Liver (tissue), 3 donors: ENCODE measurements at regions not wholly inside any gene's neighbourhood (a gene's known extent, or its start where the extent isn't known, plus 50 kb on each side); places are given as distances from the start of the nearest gene placed in this dataset.

Experiments
- ATF3 ChIP-seq: IDR thresholded peaks from 2 replicates; pipeline ENCODE4 v1.6.1; 2016; ENCODE audit warnings: antibody characterized with exemption
- FOXA1 ChIP-seq: IDR thresholded peaks from 2 replicates; pipeline ENCODE4 v1.6.1; 2016; ENCODE audit warnings: antibody characterized with exemption
- HNF4G ChIP-seq: IDR thresholded peaks from 2 replicates; pipeline ENCODE4 v1.6.1; 2016; ENCODE audit warnings: antibody characterized with exemption
- JUND ChIP-seq, 2 donors: IDR thresholded peaks; 2 replicates each; pipeline ENCODE4 v1.6.1; 2016; ENCODE audit warnings: antibody characterized with exemption in 2 of 2
- NR2F2 ChIP-seq: IDR thresholded peaks from 2 replicates; pipeline ENCODE4 v1.6.1; 2016; ENCODE audit warnings: antibody characterized with exemption
- RAD21 ChIP-seq, 2 donors: IDR thresholded peaks; 2 replicates each; pipeline ENCODE4 v1.6.1; 2016; ENCODE audit warnings: antibody characterized with exemption in 2 of 2, mild to moderate bottlenecking in 2 of 2
- RXRA ChIP-seq, 2 donors: IDR thresholded peaks; 2 replicates each; pipeline ENCODE4 v1.6.1; 2017 to 2018; ENCODE audit warnings: antibody characterized with exemption in 2 of 2, mild to moderate bottlenecking in 1 of 2
- SP1 ChIP-seq: IDR thresholded peaks from 2 replicates; pipeline ENCODE4 v1.6.1; 2018; ENCODE audit warnings: antibody characterized with exemption, mild to moderate bottlenecking
- YY1 ChIP-seq: IDR thresholded peaks from 2 replicates; pipeline ENCODE4 v1.6.1; 2016; ENCODE audit warnings: antibody characterized with exemption, mild to moderate bottlenecking
- TF ChIP-seq, protein P1 (sequence below): fragments of 150-350 bp; IDR thresholded peaks from 2 replicates; pipeline ENCODE4 v1.5.1; 2017; ENCODE audit warnings: improper control_type of control experiment, low read depth, low read length; ENCODE audit not compliant: missing input control
- TF ChIP-seq, protein P2 (sequence below): IDR thresholded peaks from 2 replicates; pipeline ENCODE4 v1.6.1; 2016; ENCODE audit warnings: antibody characterized with exemption
- TF ChIP-seq, protein P3 (sequence below): IDR thresholded peaks from 2 replicates; pipeline ENCODE4 v1.6.1; 2016; ENCODE audit warnings: antibody characterized with exemption, mild to moderate bottlenecking
- TF ChIP-seq, protein P4 (sequence below): IDR thresholded peaks from 2 replicates; pipeline ENCODE4 v1.6.1; 2016; ENCODE audit warnings: antibody characterized with exemption
- donor health status: healthy.
- donor health status: healthy.

- TF ChIP-seq, protein P1, sequence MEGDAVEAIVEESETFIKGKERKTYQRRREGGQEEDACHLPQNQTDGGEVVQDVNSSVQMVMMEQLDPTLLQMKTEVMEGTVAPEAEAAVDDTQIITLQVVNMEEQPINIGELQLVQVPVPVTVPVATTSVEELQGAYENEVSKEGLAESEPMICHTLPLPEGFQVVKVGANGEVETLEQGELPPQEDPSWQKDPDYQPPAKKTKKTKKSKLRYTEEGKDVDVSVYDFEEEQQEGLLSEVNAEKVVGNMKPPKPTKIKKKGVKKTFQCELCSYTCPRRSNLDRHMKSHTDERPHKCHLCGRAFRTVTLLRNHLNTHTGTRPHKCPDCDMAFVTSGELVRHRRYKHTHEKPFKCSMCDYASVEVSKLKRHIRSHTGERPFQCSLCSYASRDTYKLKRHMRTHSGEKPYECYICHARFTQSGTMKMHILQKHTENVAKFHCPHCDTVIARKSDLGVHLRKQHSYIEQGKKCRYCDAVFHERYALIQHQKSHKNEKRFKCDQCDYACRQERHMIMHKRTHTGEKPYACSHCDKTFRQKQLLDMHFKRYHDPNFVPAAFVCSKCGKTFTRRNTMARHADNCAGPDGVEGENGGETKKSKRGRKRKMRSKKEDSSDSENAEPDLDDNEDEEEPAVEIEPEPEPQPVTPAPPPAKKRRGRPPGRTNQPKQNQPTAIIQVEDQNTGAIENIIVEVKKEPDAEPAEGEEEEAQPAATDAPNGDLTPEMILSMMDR: no peak
- TF ChIP-seq, protein P2, sequence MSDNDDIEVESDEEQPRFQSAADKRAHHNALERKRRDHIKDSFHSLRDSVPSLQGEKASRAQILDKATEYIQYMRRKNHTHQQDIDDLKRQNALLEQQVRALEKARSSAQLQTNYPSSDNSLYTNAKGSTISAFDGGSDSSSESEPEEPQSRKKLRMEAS: no peak
- TF ChIP-seq JUND (IDR thresholded peaks at IDR 0.05) (no peak), FOXA1 (no peak), HNF4G (no peak), NR2F2 (no peak), YY1 (no peak), ATF3 (no peak), RXRA (IDR thresholded peaks at IDR 0.05) (no peak), SP1 (no peak), RAD21 (IDR thresholded peaks at IDR 0.05) (no peak)
- TF ChIP-seq, protein P3, sequence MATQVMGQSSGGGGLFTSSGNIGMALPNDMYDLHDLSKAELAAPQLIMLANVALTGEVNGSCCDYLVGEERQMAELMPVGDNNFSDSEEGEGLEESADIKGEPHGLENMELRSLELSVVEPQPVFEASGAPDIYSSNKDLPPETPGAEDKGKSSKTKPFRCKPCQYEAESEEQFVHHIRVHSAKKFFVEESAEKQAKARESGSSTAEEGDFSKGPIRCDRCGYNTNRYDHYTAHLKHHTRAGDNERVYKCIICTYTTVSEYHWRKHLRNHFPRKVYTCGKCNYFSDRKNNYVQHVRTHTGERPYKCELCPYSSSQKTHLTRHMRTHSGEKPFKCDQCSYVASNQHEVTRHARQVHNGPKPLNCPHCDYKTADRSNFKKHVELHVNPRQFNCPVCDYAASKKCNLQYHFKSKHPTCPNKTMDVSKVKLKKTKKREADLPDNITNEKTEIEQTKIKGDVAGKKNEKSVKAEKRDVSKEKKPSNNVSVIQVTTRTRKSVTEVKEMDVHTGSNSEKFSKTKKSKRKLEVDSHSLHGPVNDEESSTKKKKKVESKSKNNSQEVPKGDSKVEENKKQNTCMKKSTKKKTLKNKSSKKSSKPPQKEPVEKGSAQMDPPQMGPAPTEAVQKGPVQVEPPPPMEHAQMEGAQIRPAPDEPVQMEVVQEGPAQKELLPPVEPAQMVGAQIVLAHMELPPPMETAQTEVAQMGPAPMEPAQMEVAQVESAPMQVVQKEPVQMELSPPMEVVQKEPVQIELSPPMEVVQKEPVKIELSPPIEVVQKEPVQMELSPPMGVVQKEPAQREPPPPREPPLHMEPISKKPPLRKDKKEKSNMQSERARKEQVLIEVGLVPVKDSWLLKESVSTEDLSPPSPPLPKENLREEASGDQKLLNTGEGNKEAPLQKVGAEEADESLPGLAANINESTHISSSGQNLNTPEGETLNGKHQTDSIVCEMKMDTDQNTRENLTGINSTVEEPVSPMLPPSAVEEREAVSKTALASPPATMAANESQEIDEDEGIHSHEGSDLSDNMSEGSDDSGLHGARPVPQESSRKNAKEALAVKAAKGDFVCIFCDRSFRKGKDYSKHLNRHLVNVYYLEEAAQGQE: no peak
- TF ChIP-seq, protein P4, sequence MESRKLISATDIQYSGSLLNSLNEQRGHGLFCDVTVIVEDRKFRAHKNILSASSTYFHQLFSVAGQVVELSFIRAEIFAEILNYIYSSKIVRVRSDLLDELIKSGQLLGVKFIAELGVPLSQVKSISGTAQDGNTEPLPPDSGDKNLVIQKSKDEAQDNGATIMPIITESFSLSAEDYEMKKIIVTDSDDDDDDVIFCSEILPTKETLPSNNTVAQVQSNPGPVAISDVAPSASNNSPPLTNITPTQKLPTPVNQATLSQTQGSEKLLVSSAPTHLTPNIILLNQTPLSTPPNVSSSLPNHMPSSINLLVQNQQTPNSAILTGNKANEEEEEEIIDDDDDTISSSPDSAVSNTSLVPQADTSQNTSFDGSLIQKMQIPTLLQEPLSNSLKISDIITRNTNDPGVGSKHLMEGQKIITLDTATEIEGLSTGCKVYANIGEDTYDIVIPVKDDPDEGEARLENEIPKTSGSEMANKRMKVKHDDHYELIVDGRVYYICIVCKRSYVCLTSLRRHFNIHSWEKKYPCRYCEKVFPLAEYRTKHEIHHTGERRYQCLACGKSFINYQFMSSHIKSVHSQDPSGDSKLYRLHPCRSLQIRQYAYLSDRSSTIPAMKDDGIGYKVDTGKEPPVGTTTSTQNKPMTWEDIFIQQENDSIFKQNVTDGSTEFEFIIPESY: no peak
These were observed 319.6 kb upstream of the ZMIZ1 start for GRCh38 chr10:78749200-78749599.
